ENCODE measurements at regions not wholly inside any gene's neighbourhood (a gene's known extent, or its start where the extent isn't known, plus 50 kb on each side); places are given as distances from the start of the nearest gene placed in this dataset.

DNA sequence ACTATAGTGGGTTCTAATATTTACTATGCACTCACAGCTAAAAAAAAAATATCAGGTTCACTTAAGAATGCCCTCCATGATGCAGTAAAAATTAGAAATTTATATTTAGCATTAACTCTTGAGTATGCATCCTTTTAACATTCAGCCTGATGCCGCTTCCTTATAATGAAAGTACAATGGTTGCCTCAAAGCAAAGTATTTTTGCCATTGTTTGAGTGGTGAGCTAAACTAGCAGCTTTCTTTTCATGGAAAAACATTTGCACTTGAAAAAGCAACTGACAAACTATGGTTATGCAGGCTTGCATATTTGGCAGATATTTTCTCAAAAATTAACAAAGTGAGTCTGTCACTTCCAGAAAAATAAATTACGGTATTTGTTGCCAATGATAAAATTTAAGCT lies 188.6 kb downstream of the SLC6A15 start:
- Histone ChIP-seq H3K9me3 (ENCODE audit: control insufficient read depth in 2 of 2, insufficient read depth in 1 of 2, low read depth in 1 of 2, low read length in 1 of 2) (no peaks in the 10 kb centered on the region), H3K27me3 (ENCODE audit: control insufficient read depth in 1 of 2, insufficient read depth in 2 of 2, low read length in 2 of 2) (no peaks in the 10 kb centered on the region), H3K27ac (ENCODE audit: low read depth in 2 of 2, low read length in 1 of 2) (no peak overlapping the region), H3K4me1 (ENCODE audit: control insufficient read depth in 2 of 2, insufficient read depth in 2 of 2, low read length in 1 of 2) (no peaks in the 10 kb centered on the region), H3K36me3 (ENCODE audit: control insufficient read depth in 2 of 2, insufficient read depth in 2 of 2, low read length in 1 of 2) (no peaks in the 10 kb centered on the region), H3K4me3 (ENCODE audit: low read depth in 1 of 2, low read length in 2 of 2) (no peak overlapping the region)
- WGBS, 2 donors = 61 to 86% methylated on average over 2 of the region's 2 CpGs

- Histone ChIP-seq H3K27ac (ENCODE audit: low read depth in 2 of 2, low read length in 1 of 2) (no peak overlapping the region), H3K4me3 (ENCODE audit: low read depth in 1 of 2, low read length in 2 of 2) (no peak overlapping the region), H3K36me3 (ENCODE audit: control insufficient read depth in 2 of 2, insufficient read depth in 2 of 2, low read length in 1 of 2) (no peaks in the 10 kb centered on the region), H3K9me3 (ENCODE audit: control insufficient read depth in 2 of 2, insufficient read depth in 1 of 2, low read depth in 1 of 2, low read length in 1 of 2) (no peaks in the 10 kb centered on the region), H3K4me1 (ENCODE audit: control insufficient read depth in 2 of 2, insufficient read depth in 2 of 2, low read length in 1 of 2) (no peaks in the 10 kb centered on the region), H3K27me3 (ENCODE audit: control insufficient read depth in 1 of 2, insufficient read depth in 2 of 2, low read length in 2 of 2) (no peaks in the 10 kb centered on the region)
- 31 to 58% methylated on average over 1 of the region's 1 CpG for WGBS, 2 donors
These were observed 192.6 kb downstream of the SLC6A15 start for GRCh38 chr12:84719997-84720396.

DNA sequence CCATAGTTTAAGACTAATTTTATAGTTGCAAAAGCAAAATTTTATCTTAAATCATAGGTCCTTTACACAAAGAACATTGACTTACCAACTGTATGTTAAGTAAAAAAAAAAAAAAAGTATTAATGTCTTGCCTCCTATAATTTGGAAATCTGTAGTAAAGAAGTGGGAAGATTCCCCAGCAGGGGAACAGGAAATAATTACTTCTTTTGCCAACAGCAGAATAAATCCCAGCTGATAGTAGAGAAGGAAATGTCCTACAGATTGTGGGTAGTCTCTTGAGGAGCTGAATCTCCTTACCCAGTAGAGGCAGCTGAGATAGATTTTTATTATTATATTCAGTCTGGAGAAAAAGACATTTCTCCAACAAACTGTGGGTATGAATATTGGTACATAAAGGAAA lies 193.7 kb downstream of the SLC6A15 start:
- Histone ChIP-seq H3K27ac (ENCODE audit: low read depth in 2 of 2, low read length in 1 of 2) (no peak overlapping the region), H3K4me1 (ENCODE audit: control insufficient read depth in 2 of 2, insufficient read depth in 2 of 2, low read length in 1 of 2) (no peaks in the 10 kb centered on the region), H3K36me3 (ENCODE audit: control insufficient read depth in 2 of 2, insufficient read depth in 2 of 2, low read length in 1 of 2) (no peaks in the 10 kb centered on the region), H3K9me3 (ENCODE audit: control insufficient read depth in 2 of 2, insufficient read depth in 1 of 2, low read depth in 1 of 2, low read length in 1 of 2) (no peaks in the 10 kb centered on the region), H3K4me3 (ENCODE audit: low read depth in 1 of 2, low read length in 2 of 2) (no peak overlapping the region), H3K27me3 (ENCODE audit: control insufficient read depth in 1 of 2, insufficient read depth in 2 of 2, low read length in 2 of 2) (no peaks in the 10 kb centered on the region)

DNA sequence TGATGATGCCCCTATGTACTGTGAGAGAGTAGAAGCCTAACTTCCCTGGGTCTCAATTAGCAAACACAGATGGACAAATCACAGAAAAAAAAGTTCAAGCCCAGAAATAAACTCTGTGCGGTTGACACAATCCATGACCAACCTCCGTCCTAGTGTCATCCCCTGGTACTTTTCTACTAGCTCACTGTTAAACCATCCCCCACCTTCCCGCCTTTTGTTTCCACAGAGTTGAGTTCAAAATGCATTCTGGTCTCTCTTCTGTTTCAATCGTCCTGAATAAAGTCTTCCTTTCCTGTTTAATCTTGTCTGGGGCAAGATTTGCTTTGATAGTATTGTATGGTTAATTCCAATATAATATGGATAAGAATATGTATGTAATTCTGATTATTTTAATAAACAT lies 199.9 kb downstream of the SLC6A15 start:
- WGBS, 2 donors = 73 to 74% methylated on average over 4 of the region's 4 CpGs
- no peaks in the 10 kb centered on the region for H3K9me3 ChIP-seq (ENCODE audit: control insufficient read depth in 2 of 2, insufficient read depth in 1 of 2, low read depth in 1 of 2, low read length in 1 of 2)
- H3K27ac ChIP-seq (ENCODE audit: low read depth in 2 of 2, low read length in 1 of 2) = no peak overlapping the region
- no peaks in the 10 kb centered on the region for H3K27me3 ChIP-seq (ENCODE audit: control insufficient read depth in 1 of 2, insufficient read depth in 2 of 2, low read length in 2 of 2)
- no peak overlapping the region for H3K4me3 ChIP-seq (ENCODE audit: low read depth in 1 of 2, low read length in 2 of 2)
- no peaks in the 10 kb centered on the region for H3K36me3 ChIP-seq (ENCODE audit: control insufficient read depth in 2 of 2, insufficient read depth in 2 of 2, low read length in 1 of 2)
- H3K4me1 ChIP-seq (ENCODE audit: control insufficient read depth in 2 of 2, insufficient read depth in 2 of 2, low read length in 1 of 2) = no peaks in the 10 kb centered on the region

- Histone ChIP-seq H3K9me3 (ENCODE audit: control insufficient read depth in 2 of 2, insufficient read depth in 1 of 2, low read depth in 1 of 2, low read length in 1 of 2) (no peaks in the 10 kb centered on the region), H3K27ac (ENCODE audit: low read depth in 2 of 2, low read length in 1 of 2) (no peak overlapping the region), H3K4me3 (ENCODE audit: low read depth in 1 of 2, low read length in 2 of 2) (no peak overlapping the region), H3K27me3 (ENCODE audit: control insufficient read depth in 1 of 2, insufficient read depth in 2 of 2, low read length in 2 of 2) (no peaks in the 10 kb centered on the region), H3K36me3 (ENCODE audit: control insufficient read depth in 2 of 2, insufficient read depth in 2 of 2, low read length in 1 of 2) (no peaks in the 10 kb centered on the region), H3K4me1 (ENCODE audit: control insufficient read depth in 2 of 2, insufficient read depth in 2 of 2, low read length in 1 of 2) (no peaks in the 10 kb centered on the region)
These were observed 206.2 kb downstream of the SLC6A15 start for GRCh38 chr12:84706374-84706773.

DNA sequence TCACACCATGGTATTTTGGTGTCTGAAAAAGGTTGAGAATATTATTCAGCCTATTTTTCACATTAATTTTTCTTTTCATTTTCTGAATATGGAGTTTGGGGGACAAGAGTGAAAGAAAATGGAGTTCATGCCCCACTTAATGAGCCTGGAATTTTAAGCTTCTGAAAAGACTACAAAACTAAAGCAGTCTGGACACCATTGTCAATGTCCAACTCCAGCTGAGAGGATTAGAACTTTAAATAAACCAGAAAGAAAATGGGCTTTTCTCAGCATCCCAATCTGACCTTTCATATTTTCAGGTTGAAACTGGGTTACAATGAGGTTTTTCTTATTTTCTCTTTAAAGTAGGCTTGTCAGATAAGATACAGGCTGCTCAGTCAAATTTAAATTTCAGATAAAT lies 207.7 kb downstream of the SLC6A15 start:
- Histone ChIP-seq H3K36me3 (ENCODE audit: control insufficient read depth in 2 of 2, insufficient read depth in 2 of 2, low read length in 1 of 2) (no peaks in the 10 kb centered on the region), H3K4me1 (ENCODE audit: control insufficient read depth in 2 of 2, insufficient read depth in 2 of 2, low read length in 1 of 2) (no peaks in the 10 kb centered on the region), H3K4me3 (ENCODE audit: low read depth in 1 of 2, low read length in 2 of 2) (no peak overlapping the region), H3K27ac (ENCODE audit: low read depth in 2 of 2, low read length in 1 of 2) (no peak overlapping the region), H3K9me3 (ENCODE audit: control insufficient read depth in 2 of 2, insufficient read depth in 1 of 2, low read depth in 1 of 2, low read length in 1 of 2) (no peaks in the 10 kb centered on the region), H3K27me3 (ENCODE audit: control insufficient read depth in 1 of 2, insufficient read depth in 2 of 2, low read length in 2 of 2) (no peaks in the 10 kb centered on the region)

GRCh38 chr12:84702001-84702400 lies 210.6 kb downstream of the SLC6A15 start:
- Histone ChIP-seq H3K36me3 (ENCODE audit: control insufficient read depth in 2 of 2, insufficient read depth in 2 of 2, low read length in 1 of 2) (no peaks in the 10 kb centered on the region), H3K27me3 (ENCODE audit: control insufficient read depth in 1 of 2, insufficient read depth in 2 of 2, low read length in 2 of 2) (no peaks in the 10 kb centered on the region), H3K27ac (ENCODE audit: low read depth in 2 of 2, low read length in 1 of 2) (no peak overlapping the region), H3K4me1 (ENCODE audit: control insufficient read depth in 2 of 2, insufficient read depth in 2 of 2, low read length in 1 of 2) (no peaks in the 10 kb centered on the region), H3K9me3 (ENCODE audit: control insufficient read depth in 2 of 2, insufficient read depth in 1 of 2, low read depth in 1 of 2, low read length in 1 of 2) (no peaks in the 10 kb centered on the region), H3K4me3 (ENCODE audit: low read depth in 1 of 2, low read length in 2 of 2) (no peak overlapping the region)
- WGBS, 2 donors = 65 to 69% methylated on average over 2 of the region's 2 CpGs

GRCh38 chr12:84701041-84701440 lies 211.6 kb downstream of the SLC6A15 start:
- Histone ChIP-seq H3K9me3 (ENCODE audit: control insufficient read depth in 2 of 2, insufficient read depth in 1 of 2, low read depth in 1 of 2, low read length in 1 of 2) (no peaks in the 10 kb centered on the region), H3K27me3 (ENCODE audit: control insufficient read depth in 1 of 2, insufficient read depth in 2 of 2, low read length in 2 of 2) (no peaks in the 10 kb centered on the region), H3K27ac (ENCODE audit: low read depth in 2 of 2, low read length in 1 of 2) (no peak overlapping the region), H3K36me3 (ENCODE audit: control insufficient read depth in 2 of 2, insufficient read depth in 2 of 2, low read length in 1 of 2) (no peaks in the 10 kb centered on the region), H3K4me1 (ENCODE audit: control insufficient read depth in 2 of 2, insufficient read depth in 2 of 2, low read length in 1 of 2) (no peaks in the 10 kb centered on the region), H3K4me3 (ENCODE audit: low read depth in 1 of 2, low read length in 2 of 2) (no peak overlapping the region)
- WGBS, 2 donors = 73 to 83% methylated on average over 3 of the region's 3 CpGs

- Histone ChIP-seq H3K4me3 (ENCODE audit: low read depth in 1 of 2, low read length in 2 of 2) (no peak overlapping the region), H3K36me3 (ENCODE audit: control insufficient read depth in 2 of 2, insufficient read depth in 2 of 2, low read length in 1 of 2) (no peaks in the 10 kb centered on the region), H3K27me3 (ENCODE audit: control insufficient read depth in 1 of 2, insufficient read depth in 2 of 2, low read length in 2 of 2) (no peaks in the 10 kb centered on the region), H3K4me1 (ENCODE audit: control insufficient read depth in 2 of 2, insufficient read depth in 2 of 2, low read length in 1 of 2) (no peaks in the 10 kb centered on the region), H3K9me3 (ENCODE audit: control insufficient read depth in 2 of 2, insufficient read depth in 1 of 2, low read depth in 1 of 2, low read length in 1 of 2) (no peaks in the 10 kb centered on the region), H3K27ac (ENCODE audit: low read depth in 2 of 2, low read length in 1 of 2) (no peak overlapping the region)
- WGBS, 2 donors = 72 to 76% methylated on average over 3 of the region's 3 CpGs
These were observed 213.8 kb downstream of the SLC6A15 start for GRCh38 chr12:84698576-84699333.

DNA sequence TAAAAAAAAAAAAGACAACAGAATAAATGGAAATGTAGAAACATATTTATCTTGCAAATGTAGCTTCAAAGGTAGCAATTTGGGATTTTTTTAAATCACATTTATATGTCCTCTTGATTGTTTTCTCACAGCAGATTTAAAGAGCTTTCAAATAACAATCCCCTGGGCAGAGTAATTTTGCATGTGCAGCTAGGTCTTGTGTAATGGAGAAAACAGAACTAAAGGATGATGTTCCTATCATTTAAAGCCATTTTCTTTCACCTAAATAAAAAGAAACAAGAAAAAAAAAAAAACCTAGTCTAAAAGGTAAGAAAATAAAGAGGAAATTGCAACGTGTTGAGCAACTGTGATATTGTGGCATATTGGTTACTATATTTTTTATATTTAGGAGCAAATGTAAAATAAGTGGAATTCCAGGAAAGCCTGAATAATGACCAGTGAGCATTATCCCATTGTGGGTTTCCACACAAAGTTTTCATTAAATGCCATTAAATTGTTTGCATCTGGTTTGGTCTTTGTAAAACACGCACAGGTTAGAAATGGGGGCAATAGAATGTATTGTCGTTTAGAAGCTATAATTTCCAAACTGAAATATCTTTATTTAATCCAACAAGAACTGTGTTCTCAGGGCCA lies 215.6 kb downstream of the SLC6A15 start:
- Histone ChIP-seq H3K4me1 (ENCODE audit: control insufficient read depth in 2 of 2, insufficient read depth in 2 of 2, low read length in 1 of 2) (no peaks in the 10 kb centered on the region), H3K27me3 (ENCODE audit: control insufficient read depth in 1 of 2, insufficient read depth in 2 of 2, low read length in 2 of 2) (no peaks in the 10 kb centered on the region), H3K36me3 (ENCODE audit: control insufficient read depth in 2 of 2, insufficient read depth in 2 of 2, low read length in 1 of 2) (no peaks in the 10 kb centered on the region), H3K9me3 (ENCODE audit: control insufficient read depth in 2 of 2, insufficient read depth in 1 of 2, low read depth in 1 of 2, low read length in 1 of 2) (no peaks in the 10 kb centered on the region), H3K27ac (ENCODE audit: low read depth in 2 of 2, low read length in 1 of 2) (no peak overlapping the region), H3K4me3 (ENCODE audit: low read depth in 1 of 2, low read length in 2 of 2) (no peak overlapping the region)
- WGBS, 2 donors = 53 to 65% methylated on average over 3 of the region's 3 CpGs

All from esophagus (tissue), 2 donors.